ENCODE measurements at regions not wholly inside any gene's neighbourhood (a gene's known extent, or its start where the extent isn't known, plus 50 kb on each side); places are given as distances from the start of the nearest gene placed in this dataset.
"Not testable (repeated sequence)": the region's sequence is repeated elsewhere in the genome, so short reads cannot be mapped to it uniquely, and the experiment has no call there.

- TF ChIP-seq CTCF (conservative IDR thresholded peaks at IDR 0.05; ENCODE audit: low read length); EZH2phosphoT487 (IDR thresholded peaks at IDR 0.05; ENCODE audit: borderline replicate concordance, low read depth, low read length): not testable (repeated sequence)
Measured at GRCh38 chr2:89148256-89148655, 456.8 kb downstream of the RPIA start.

Measured in OCI-LY7 (cell line).